HepG2 (cell line): ENCODE measurements at regions not wholly inside any gene's neighbourhood (a gene's known extent, or its start where the extent isn't known, plus 50 kb on each side); places are given as distances from the start of the nearest gene placed in this dataset.
"Not testable (repeated sequence)": the region's sequence is repeated elsewhere in the genome, so short reads cannot be mapped to it uniquely, and the experiment has no call there.

Source experiments
- ARID3A ChIP-seq: IDR thresholded peaks from 2 replicates; pipeline ENCODE4 v1.6.1; 2012; ENCODE audit warnings: low read depth, low read length, improper control_type of control experiment
- BRCA1 ChIP-seq: sonication (generic); formaldehyde crosslinking; IDR thresholded peaks from 2 replicates; pipeline ENCODE4 v1.4.0; 2020; ENCODE audit warnings: missing genetic modification reagents
- CTCF ChIP-seq: sonication (generic); formaldehyde crosslinking; IDR thresholded peaks from 2 replicates; pipeline ENCODE4 v1.5.0; 2020; ENCODE audit warnings: mild to moderate bottlenecking, missing genetic modification reagents, moderate library complexity
- HDAC2 ChIP-seq: sonication (generic); formaldehyde crosslinking; IDR thresholded peaks from 2 replicates; pipeline ENCODE4 v1.4.0; 2020; ENCODE audit warnings: missing genetic modification reagents
- HNRNPH1 ChIP-seq: fragments of 200-400 bp; formaldehyde crosslinking; optimal IDR thresholded peaks from 2 replicates; pipeline ENCODE3; 2017; ENCODE audit warnings: mild to moderate bottlenecking, low read depth, low read length
- PBX3 ChIP-seq: sonication (generic); formaldehyde crosslinking; IDR thresholded peaks from 2 replicates; pipeline ENCODE4 v1.8.1; 2023; ENCODE audit warnings: missing genetic modification reagents, inconsistent platforms, borderline replicate concordance
- RCOR2 ChIP-seq: IDR thresholded peaks from 2 replicates; pipeline ENCODE4 v1.6.1; 2016; ENCODE audit warnings: missing biosample characterization, missing genetic modification reagents
- RELA ChIP-seq: sonication (generic); formaldehyde crosslinking; IDR thresholded peaks from 2 replicates; pipeline ENCODE4 v1.4.0; 2020; ENCODE audit warnings: missing genetic modification reagents
- ZFP90 ChIP-seq: sonication (generic); formaldehyde crosslinking; IDR thresholded peaks from 2 replicates; pipeline ENCODE4 v1.8.0; 2022; ENCODE audit warnings: missing genetic modification reagents, mild to moderate bottlenecking, inconsistent platforms, borderline replicate concordance
- ZNF124 ChIP-seq: sonication (generic); formaldehyde crosslinking; IDR thresholded peaks from 2 replicates; pipeline ENCODE4 v1.4.0; 2020; ENCODE audit warnings: missing genetic modification reagents
- ZNF274 ChIP-seq: sonication (generic); formaldehyde crosslinking; IDR thresholded peaks from 2 replicates; pipeline ENCODE4 v1.5.1; 2020; ENCODE audit warnings: mild to moderate bottlenecking, missing genetic modification reagents
- ZSCAN29 ChIP-seq: sonication (generic); formaldehyde crosslinking; conservative IDR thresholded peaks from 2 replicates; pipeline ENCODE4 v1.4.0; 2020; ENCODE audit warnings: mild to moderate bottlenecking, missing genetic modification reagents

- TF ChIP-seq PBX3 (CRISPR knock-in tag); RELA; CTCF; RCOR2 (CRISPR knock-in tag); HDAC2; HNRNPH1; ZFP90 (CRISPR knock-in tag); ARID3A; ZSCAN29 (CRISPR knock-in tag); ZNF124 (CRISPR knock-in tag); ZNF274; BRCA1 (CRISPR knock-in tag): not testable (repeated sequence)
These were observed 107.3 kb upstream of the NBPF19 start for GRCh38 chr1:149367472-149368044.
